ENCODE measurements at regions not wholly inside any gene's neighbourhood (a gene's known extent, or its start where the extent isn't known, plus 50 kb on each side); places are given as distances from the start of the nearest gene placed in this dataset.

- H3K27me3 ChIP-seq (replicated peaks; ENCODE audit: insufficient read depth, low read length) = no peaks in the 10 kb centered on the region
- H3K79me2 ChIP-seq (ENCODE audit: low read length) = no peaks in the 10 kb centered on the region
- no peak for TF ChIP-seq CTCF (IDR thresholded peaks at IDR 0.05; ENCODE audit: low read length)
- TF ChIP-seq EZH2 (optimal IDR thresholded peaks at IDR 0.05; ENCODE audit: low read depth, low read length) = no peak
Measured at GRCh38 chr6:3617192-3617631, 134.3 kb downstream of the PXDC1 start.

GRCh38 chr6:3616565-3617176 lies 134.8 kb downstream of the PXDC1 start:
- Histone ChIP-seq H3K9me2 (replicated peaks; ENCODE audit: insufficient read depth, low read length) (no peaks in the 10 kb centered on the region), H3K27me3 (replicated peaks; ENCODE audit: insufficient read depth, low read length) (no peaks in the 10 kb centered on the region), H3F3A (ENCODE audit: insufficient read depth, low read length) (no peaks in the 10 kb centered on the region), H2AFZ (ENCODE audit: low read length) (no peak overlapping the region), H3K36me3 (replicated peaks; ENCODE audit: insufficient read depth, low read length) (no peaks in the 10 kb centered on the region), H3K4me2 (ENCODE audit: low read depth, low read length) (no peak overlapping the region), H3K4me1 (ENCODE audit: low read length) (no peaks in the 10 kb centered on the region), H3K4me3 (ENCODE audit: low read length) (no peak overlapping the region), H3K9ac (ENCODE audit: low read length) (no peak overlapping the region), H3K79me2 (ENCODE audit: low read length) (no peaks in the 10 kb centered on the region), H3K9me3 (replicated peaks; ENCODE audit: insufficient read depth, low read length) (no peaks in the 10 kb centered on the region), H4K20me1 (ENCODE audit: insufficient read depth, low read length) (no peaks in the 10 kb centered on the region), H3K27ac (ENCODE audit: low read length) (no peak overlapping the region)
- TF ChIP-seq EZH2 (optimal IDR thresholded peaks at IDR 0.05; ENCODE audit: low read depth, low read length) (no peak), CTCF (IDR thresholded peaks at IDR 0.05; ENCODE audit: low read length) (no peak), EZH2phosphoT487 (IDR thresholded peaks at IDR 0.05; ENCODE audit: low read length) (no peak)
- DNase-seq = peak; percentile 57

More at GRCh38 chr6:3617192-3617631, 134.3 kb downstream of the PXDC1 start:
- no peaks in the 10 kb centered on the region for H3K9me2 ChIP-seq (replicated peaks; ENCODE audit: insufficient read depth, low read length)
- H3K36me3 ChIP-seq (replicated peaks; ENCODE audit: insufficient read depth, low read length) = no peaks in the 10 kb centered on the region
- no peaks in the 10 kb centered on the region for H4K20me1 ChIP-seq (ENCODE audit: insufficient read depth, low read length)
- no peaks in the 10 kb centered on the region for H3K9me3 ChIP-seq (replicated peaks; ENCODE audit: insufficient read depth, low read length)
- no peak overlapping the region for H3K27ac ChIP-seq (ENCODE audit: low read length)
- no peak for DNase-seq
- no peak overlapping the region for H3K4me3 ChIP-seq (ENCODE audit: low read length)
- H3K4me1 ChIP-seq (ENCODE audit: low read length) = no peaks in the 10 kb centered on the region
- H3K9ac ChIP-seq (ENCODE audit: low read length) = no peak overlapping the region
- no peak overlapping the region for H2AFZ ChIP-seq (ENCODE audit: low read length)
- no peaks in the 10 kb centered on the region for H3F3A ChIP-seq (ENCODE audit: insufficient read depth, low read length)
- no peak overlapping the region for H3K4me2 ChIP-seq (ENCODE audit: low read depth, low read length)

GRCh38 chr6:3615391-3616380 lies 135.8 kb downstream of the PXDC1 start:
- Histone ChIP-seq H3K4me1 (ENCODE audit: low read length) (no peaks in the 10 kb centered on the region), H4K20me1 (ENCODE audit: insufficient read depth, low read length) (no peaks in the 10 kb centered on the region), H3K9me2 (replicated peaks; ENCODE audit: insufficient read depth, low read length) (no peaks in the 10 kb centered on the region), H3K36me3 (replicated peaks; ENCODE audit: insufficient read depth, low read length) (no peaks in the 10 kb centered on the region), H3K27ac (ENCODE audit: low read length) (no peak overlapping the region), H3K9me3 (replicated peaks; ENCODE audit: insufficient read depth, low read length) (no peaks in the 10 kb centered on the region), H3K9ac (ENCODE audit: low read length) (no peak overlapping the region), H3K4me2 (ENCODE audit: low read depth, low read length) (no peak overlapping the region), H2AFZ (ENCODE audit: low read length) (no peak overlapping the region), H3F3A (ENCODE audit: insufficient read depth, low read length) (no peaks in the 10 kb centered on the region), H3K4me3 (ENCODE audit: low read length) (no peak overlapping the region), H3K27me3 (replicated peaks; ENCODE audit: insufficient read depth, low read length) (no peaks in the 10 kb centered on the region), H3K79me2 (ENCODE audit: low read length) (no peaks in the 10 kb centered on the region)
- TF ChIP-seq CTCF (IDR thresholded peaks at IDR 0.05; ENCODE audit: low read length) (no peak), EZH2phosphoT487 (IDR thresholded peaks at IDR 0.05; ENCODE audit: low read length) (no peak), EZH2 (optimal IDR thresholded peaks at IDR 0.05; ENCODE audit: low read depth, low read length) (no peak)
- no peak for DNase-seq
